ENCODE measurements at regions not wholly inside any gene's neighbourhood (a gene's known extent, or its start where the extent isn't known, plus 50 kb on each side); places are given as distances from the start of the nearest gene placed in this dataset.

GRCh38 chr4:72679666-72680065 lies 110.6 kb upstream of the ADAMTS3 start:
- no peak for TF ChIP-seq POLR2A (IDR thresholded peaks at IDR 0.05; ENCODE audit: low read depth, low read length)
- no peak for TF ChIP-seq TAF1 (IDR thresholded peaks at IDR 0.05; ENCODE audit: borderline replicate concordance, low read depth, low read length)
